HepG2 (cell line): ENCODE measurements at regions not wholly inside any gene's neighbourhood (a gene's known extent, or its start where the extent isn't known, plus 50 kb on each side); places are given as distances from the start of the nearest gene placed in this dataset.

Source experiments
- ATAC-seq: fragments of 200-7000 bp; cut with Tn5 transposase; 3 replicates; pipeline ENCODE4 v1.9.1; 2020; ENCODE audit warnings: mild to moderate bottlenecking, moderate library complexity
- BruUV-seq: library from RNA; stranded (reverse); fragments of 400-500 nt; replicated peaks from 2 replicates; lab custom pipeline; 2021; lab: Mats Ljungman, UMichigan
- CTCF ChIA-PET: fragments of 300-600 bp; formaldehyde crosslinking; extraction: SDS; loops from one replicate; lab custom pipeline; 2021; ENCODE audit warnings: low total read pairs, inconsistent platforms, low intra/inter-chr PET ratio; lab: Yijun Ruan, JAX
- POLR2A ChIA-PET: fragments of 350-600 bp; sonication (Branson Sonifier 250); formaldehyde crosslinking; loops from one replicate; lab custom pipeline; 2020; ENCODE audit warnings: antibody characterized with exemption, inconsistent platforms; lab: Yijun Ruan, JAX
- DNase-seq: peaks from one replicate; pipeline ENCODE4 v3.0.0-alpha.2; 2015; ENCODE audit warnings: low spot score
- FAIRE-seq: peaks from 3 replicates; lab custom pipeline; 2011; peaks lifted over from hg19 to GRCh38; lab: Jason Lieb, UNC
- H2AFZ ChIP-seq: one replicate; pipeline ENCODE4 v1.6.1; 2011; ENCODE audit warnings: low read length, inconsistent platforms
- H3K27ac ChIP-seq: fragments of 300-600 bp; 3 replicates; pipeline ENCODE4 v1.8.0; 2011; ENCODE audit warnings: mixed run types, mild to moderate bottlenecking, mixed read lengths, low read length, inconsistent platforms; ENCODE audit not compliant: insufficient read depth; ENCODE audit errors: extremely low read length
- H3K27me3 ChIP-seq, 2 experiments: fragments of 200-600 bp in 1 of 2; 2 replicates in 1 of 2; 3 replicates in 1 of 2; pipeline versions ENCODE4 v1.6.0 to v1.8.0; 2011; ENCODE audit warnings: low read length in 2 of 2, mild to moderate bottlenecking in 2 of 2, moderate library complexity in 2 of 2, inconsistent platforms in 1 of 2; ENCODE audit not compliant: insufficient read depth in 2 of 2, control insufficient read depth in 1 of 2
- H3K36me3 ChIP-seq, 2 experiments: fragments of 200-600 bp in 1 of 2; replicated peaks in 1 of 2; 2 replicates in 1 of 2; 3 replicates in 1 of 2; pipeline versions ENCODE4 v1.5.1 to v1.8.0; 2011; ENCODE audit warnings: low read length in 2 of 2, inconsistent platforms in 1 of 2; ENCODE audit not compliant: insufficient read depth in 2 of 2, control insufficient read depth in 1 of 2
- H3K4me1 ChIP-seq: 2 replicates; pipeline ENCODE4 v1.5.1; 2012; ENCODE audit warnings: low read length, inconsistent platforms; ENCODE audit not compliant: insufficient read depth
- H3K4me2 ChIP-seq: 2 replicates; pipeline ENCODE4 v1.6.0; 2011; ENCODE audit warnings: low read depth, low read length, inconsistent platforms
- H3K4me3 ChIP-seq, 3 experiments: fragments of 200-600 bp in 1 of 3; sonication (generic), shearing (Covaris generic) in 1 of 3; replicated peaks in 1 of 3; 2 replicates each; pipeline ENCODE4 v1.5.1; 2011 to 2016; ENCODE audit warnings: low read length in 3 of 3, inconsistent platforms in 2 of 3, low read depth in 2 of 3, mild to moderate bottlenecking in 2 of 3, control low read depth in 1 of 3, mixed read lengths in 1 of 3; ENCODE audit not compliant: insufficient read depth in 1 of 3
- H3K79me2 ChIP-seq: one replicate; pipeline ENCODE4 v1.6.1; 2011; ENCODE audit warnings: low read length, inconsistent platforms; ENCODE audit not compliant: insufficient read depth
- H3K9ac ChIP-seq: 2 replicates; pipeline ENCODE4 v1.6.0; 2011; ENCODE audit warnings: mild to moderate bottlenecking, low read depth, low read length, inconsistent platforms; ENCODE audit not compliant: insufficient read depth
- H3K9me3 ChIP-seq: 2 replicates; pipeline ENCODE4 v1.5.1; 2012; ENCODE audit warnings: mild to moderate bottlenecking, low read length
- H4K20me1 ChIP-seq: 2 replicates; pipeline ENCODE4 v1.6.0; 2011; ENCODE audit warnings: inconsistent platforms, mild to moderate bottlenecking, low read length, moderate library complexity; ENCODE audit not compliant: insufficient read depth
- ELF1 ChIP-seq: sonication (generic); formaldehyde crosslinking; IDR thresholded peaks from 2 replicates; pipeline ENCODE4 v1.4.0; 2020; ENCODE audit warnings: missing genetic modification reagents
- JUN ChIP-seq: sonication (generic); formaldehyde crosslinking; IDR thresholded peaks from 2 replicates; pipeline ENCODE4 v1.4.0; 2020; ENCODE audit warnings: mild to moderate bottlenecking, missing genetic modification reagents
- KMT2A ChIP-seq: sonication (generic); formaldehyde crosslinking; IDR thresholded peaks from 2 replicates; pipeline ENCODE4 v1.4.0; 2020; ENCODE audit warnings: missing genetic modification reagents
- MAFG ChIP-seq: sonication (generic); formaldehyde crosslinking; IDR thresholded peaks from 2 replicates; pipeline ENCODE4 v1.5.1; 2020; ENCODE audit warnings: mild to moderate bottlenecking, missing genetic modification reagents
- NFAT5 ChIP-seq: sonication (generic); formaldehyde crosslinking; IDR thresholded peaks from 2 replicates; pipeline ENCODE4 v1.4.0; 2020; ENCODE audit warnings: missing genetic modification reagents
- RFX3 ChIP-seq: IDR thresholded peaks from 2 replicates; pipeline ENCODE4 v1.6.1; 2016; ENCODE audit warnings: missing biosample characterization, missing genetic modification reagents
- SNAI1 ChIP-seq: sonication (generic); formaldehyde crosslinking; IDR thresholded peaks from 2 replicates; pipeline ENCODE4 v1.5.0; 2020; ENCODE audit warnings: mild to moderate bottlenecking, missing genetic modification reagents, borderline replicate concordance
- SP2 ChIP-seq: sonication (generic); formaldehyde crosslinking; IDR thresholded peaks from 2 replicates; pipeline ENCODE4 v1.5.1; 2020; ENCODE audit warnings: mild to moderate bottlenecking, missing genetic modification reagents
- TBP ChIP-seq: sonication (generic); formaldehyde crosslinking; IDR thresholded peaks from 2 replicates; pipeline ENCODE4 v1.5.0; 2020; ENCODE audit warnings: missing genetic modification reagents
- TERF1 ChIP-seq: sonication (generic); formaldehyde crosslinking; IDR thresholded peaks from 2 replicates; pipeline ENCODE4 v1.8.0; 2022; ENCODE audit warnings: mild to moderate bottlenecking, missing genetic modification reagents, moderate library complexity
- THAP7 ChIP-seq: sonication (generic); formaldehyde crosslinking; IDR thresholded peaks from 2 replicates; pipeline ENCODE4 v1.8.1; 2023; ENCODE audit warnings: mild to moderate bottlenecking, missing genetic modification reagents
- ZFP37 ChIP-seq: sonication (generic); formaldehyde crosslinking; IDR thresholded peaks from 2 replicates; pipeline ENCODE4 v1.4.0; 2020; ENCODE audit warnings: missing genetic modification reagents, borderline replicate concordance
- ZNF224 ChIP-seq: sonication (generic); formaldehyde crosslinking; IDR thresholded peaks from 2 replicates; pipeline ENCODE4 v1.5.0; 2020; ENCODE audit warnings: mild to moderate bottlenecking, missing genetic modification reagents
- ZNF776 ChIP-seq: sonication (generic); formaldehyde crosslinking; IDR thresholded peaks from 2 replicates; pipeline ENCODE4 v1.4.0; 2020; ENCODE audit warnings: mild to moderate bottlenecking, missing genetic modification reagents
- ZNF879 ChIP-seq: sonication (generic); formaldehyde crosslinking; IDR thresholded peaks from 2 replicates; pipeline ENCODE4 v1.8.1; 2023; ENCODE audit warnings: missing genetic modification reagents
- ZSCAN25 ChIP-seq: sonication (generic); formaldehyde crosslinking; IDR thresholded peaks from 2 replicates; pipeline ENCODE4 v1.8.0; 2022; ENCODE audit warnings: mild to moderate bottlenecking, missing genetic modification reagents
- WGBS: methylation state at CpG from one replicate; pipeline ENCODE4 v1.1.6; 2017; ENCODE audit warnings: low lambda C conversion rate; 5-methylcytosine and 5-hydroxymethylcytosine counted together
- in situ Hi-C: cut with HindIII; loops from 2 replicates; pipeline ENCODE4 v1.10.0; 2017; ENCODE audit warnings: low pct_unique_long_range_greater_than_20kb; ENCODE audit not compliant: extremely low pct_ligation_motif_present
- intact Hi-C: fragments of 100-400 bp; cut with micrococcal nuclease; formaldehyde crosslinking; loops from one replicate; pipeline ENCODE4 v1.10.0; 2022; ENCODE audit not compliant: unreplicated experiment

- H3K4me1 ChIP-seq, result no peaks in the 10 kb centered on the region
- BruUV-seq, result no TSS peak
- ChIA-PET POLR2A (no interaction called here), CTCF (no interaction called here)
- no peaks in the 10 kb centered on the region for H3K27me3 ChIP-seq
- H3K4me3 ChIP-seq, result no peak overlapping the region
- H2AFZ ChIP-seq, result no peak overlapping the region
- no peak overlapping the region for H3K9ac ChIP-seq
- no peaks in the 10 kb centered on the region for H3K79me2 ChIP-seq
- H3K27ac ChIP-seq, result no peak overlapping the region
- no peak for DNase-seq
- in situ Hi-C loops, result no loop called here
- 0% methylated on average over 1 of the region's 1 CpG for WGBS
- no peaks in the 10 kb centered on the region for H4K20me1 ChIP-seq
- H3K4me2 ChIP-seq, result no peak overlapping the region
- no peak for ATAC-seq
- no peaks in the 10 kb centered on the region for H3K36me3 ChIP-seq
- FAIRE-seq, result no peak
- no peak for TF ChIP-seq THAP7
- TF ChIP-seq MAFG, result no peak
- TF ChIP-seq ZFP37 (CRISPR knock-in tag), result no peak
- TF ChIP-seq ZNF224, result no peak
- TF ChIP-seq NFAT5, result no peak
- TF ChIP-seq RFX3 (CRISPR knock-in tag), result no peak
- no peak for TF ChIP-seq ZNF776 (CRISPR knock-in tag)
- TF ChIP-seq ZSCAN25 (CRISPR knock-in tag), result no peak
- no peak for TF ChIP-seq TBP
- no peak for TF ChIP-seq ELF1
- no peak for TF ChIP-seq SP2 (CRISPR knock-in tag)
- TF ChIP-seq ZNF879, result no peak
- TF ChIP-seq SNAI1 (CRISPR knock-in tag), result no peak
- TF ChIP-seq TERF1, result no peak
- TF ChIP-seq JUN (CRISPR knock-in tag), result no peak
- no peak for TF ChIP-seq KMT2A (CRISPR knock-in tag)
- TF ChIP-seq, all 625 proteins: peak for 0
- intact Hi-C loops, result no loop called here
- H3K9me3 ChIP-seq, result no peaks in the 10 kb centered on the region
Measured at GRCh38 chr12:89140141-89140540, 212.2 kb downstream of the DUSP6 start.
